Suprapubic skin (tissue), 4 donors: ENCODE measurements at regions not wholly inside any gene's neighbourhood (a gene's known extent, or its start where the extent isn't known, plus 50 kb on each side); places are given as distances from the start of the nearest gene placed in this dataset.

ENCODE experiments used
- DNase-seq, 2 donors: peaks; one replicate each; pipeline ENCODE4 v3.0.0-alpha.2; 2019; ENCODE audit warnings: low spot score in 2 of 2
- H3K27ac ChIP-seq: fragments of 200-600 bp; sonication (generic); one replicate; pipeline ENCODE4 v1.5.1; 2019
- H3K27me3 ChIP-seq: fragments of 200-600 bp; sonication (generic); one replicate; pipeline ENCODE4 v1.5.1; 2019
- H3K36me3 ChIP-seq: fragments of 200-600 bp; sonication (generic); one replicate; pipeline ENCODE4 v1.5.1; 2019
- H3K4me1 ChIP-seq: fragments of 200-600 bp; sonication (generic); one replicate; pipeline ENCODE4 v1.5.1; 2019
- H3K4me3 ChIP-seq: fragments of 200-600 bp; sonication (generic); one replicate; pipeline ENCODE4 v1.5.1; 2019; ENCODE audit warnings: mild to moderate bottlenecking
- H3K9me3 ChIP-seq: fragments of 200-600 bp; sonication (generic); one replicate; pipeline ENCODE4 v1.5.1; 2019
- EP300 ChIP-seq: sonication (generic); formaldehyde crosslinking; IDR thresholded peaks from one replicate; pipeline ENCODE4 v1.6.1; 2017; ENCODE audit warnings: antibody characterized with exemption
- POLR2A ChIP-seq, 2 donors: fragments of 450-650 bp; IDR thresholded peaks; one replicate each; pipeline ENCODE4 v1.6.1; 2017; ENCODE audit warnings: antibody characterized with exemption in 2 of 2, mild to moderate bottlenecking in 2 of 2, moderate library complexity in 2 of 2
- POLR2AphosphoS5 ChIP-seq, 3 donors: sonication (generic); formaldehyde crosslinking; IDR thresholded peaks; one replicate each; pipeline ENCODE4 v1.6.1; 2017; ENCODE audit warnings: antibody characterized with exemption in 3 of 3
- WGBS: methylation state at CpG from one replicate; pipeline ENCODE4 v1.1.5; 2018; 5-methylcytosine and 5-hydroxymethylcytosine counted together
- TF ChIP-seq, protein P1 (sequence below), 2 donors: fragments of 200-600 bp in 1 of 2; fragments of 450-650 bp in 1 of 2; sonication (generic) in 1 of 2; IDR thresholded peaks; one replicate each; pipeline ENCODE4 v1.5.1; 2016 to 2019; ENCODE audit warnings: antibody characterized with exemption in 2 of 2, mild to moderate bottlenecking in 1 of 2, moderate library complexity in 1 of 2

DNA sequence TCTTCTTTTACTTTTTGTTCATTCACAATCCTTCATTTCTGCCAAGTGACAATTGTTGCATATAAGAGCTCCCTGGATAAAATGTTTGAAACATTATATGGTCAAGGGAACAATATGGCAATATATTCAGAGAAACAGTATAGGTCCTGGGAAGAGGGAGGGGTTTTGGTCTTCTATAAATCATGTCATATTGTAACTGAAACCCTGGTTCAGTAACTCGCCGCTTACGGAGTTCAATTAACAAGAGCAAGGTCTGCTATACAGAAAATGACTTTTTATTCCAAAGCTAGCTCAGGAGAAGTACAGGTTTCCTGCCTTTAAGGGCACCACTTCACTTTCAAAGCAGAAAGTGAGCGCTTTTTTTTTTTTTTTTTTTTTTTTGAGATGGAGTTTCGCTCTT, 522.1 kb upstream of the TGFBR2 start:
- Histone ChIP-seq H3K27me3 (no peaks in the 10 kb centered on the region), H3K36me3 (no peaks in the 10 kb centered on the region), H3K27ac (no peak overlapping the region), H3K4me1 (no peaks in the 10 kb centered on the region), H3K9me3 (no peaks in the 10 kb centered on the region), H3K4me3 (no peak overlapping the region)
- 81% methylated on average over 5 of the region's 5 CpGs for WGBS
- DNase-seq: no peak
- no peak for TF ChIP-seq POLR2A (IDR thresholded peaks at IDR 0.05)
- TF ChIP-seq EP300: no peak
- no peak for TF ChIP-seq POLR2AphosphoS5 (IDR thresholded peaks at IDR 0.05)
- TF ChIP-seq, protein P1, sequence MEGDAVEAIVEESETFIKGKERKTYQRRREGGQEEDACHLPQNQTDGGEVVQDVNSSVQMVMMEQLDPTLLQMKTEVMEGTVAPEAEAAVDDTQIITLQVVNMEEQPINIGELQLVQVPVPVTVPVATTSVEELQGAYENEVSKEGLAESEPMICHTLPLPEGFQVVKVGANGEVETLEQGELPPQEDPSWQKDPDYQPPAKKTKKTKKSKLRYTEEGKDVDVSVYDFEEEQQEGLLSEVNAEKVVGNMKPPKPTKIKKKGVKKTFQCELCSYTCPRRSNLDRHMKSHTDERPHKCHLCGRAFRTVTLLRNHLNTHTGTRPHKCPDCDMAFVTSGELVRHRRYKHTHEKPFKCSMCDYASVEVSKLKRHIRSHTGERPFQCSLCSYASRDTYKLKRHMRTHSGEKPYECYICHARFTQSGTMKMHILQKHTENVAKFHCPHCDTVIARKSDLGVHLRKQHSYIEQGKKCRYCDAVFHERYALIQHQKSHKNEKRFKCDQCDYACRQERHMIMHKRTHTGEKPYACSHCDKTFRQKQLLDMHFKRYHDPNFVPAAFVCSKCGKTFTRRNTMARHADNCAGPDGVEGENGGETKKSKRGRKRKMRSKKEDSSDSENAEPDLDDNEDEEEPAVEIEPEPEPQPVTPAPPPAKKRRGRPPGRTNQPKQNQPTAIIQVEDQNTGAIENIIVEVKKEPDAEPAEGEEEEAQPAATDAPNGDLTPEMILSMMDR (IDR thresholded peaks at IDR 0.05): no peak

DNA sequence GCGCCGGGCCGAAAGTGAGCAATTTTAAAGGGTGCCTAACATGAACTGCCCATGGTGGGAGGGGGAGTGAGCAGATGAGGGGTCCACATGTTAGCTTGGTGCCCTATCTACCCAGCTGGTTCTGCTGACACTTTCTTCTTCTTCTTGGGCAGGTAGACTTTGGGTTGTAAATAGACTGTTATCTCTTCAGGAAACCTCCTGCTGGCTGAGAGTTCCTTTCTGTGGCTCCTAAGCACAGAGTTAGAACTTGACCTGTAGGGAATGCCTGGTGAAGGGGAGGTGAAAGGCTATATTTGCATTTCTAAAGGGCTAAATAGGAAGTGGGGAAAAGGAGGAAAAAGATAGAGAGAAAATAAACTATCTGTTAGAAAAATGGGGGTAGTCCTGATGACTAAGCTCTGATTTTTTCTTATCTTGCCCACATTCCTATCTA, 521.4 kb upstream of the TGFBR2 start:
- WGBS: 95% methylated on average over 3 of the region's 3 CpGs
- H3K27me3 ChIP-seq: no peaks in the 10 kb centered on the region
- H3K36me3 ChIP-seq: no peaks in the 10 kb centered on the region
- no peak overlapping the region for H3K27ac ChIP-seq
- no peaks in the 10 kb centered on the region for H3K9me3 ChIP-seq
- H3K4me3 ChIP-seq: no peak overlapping the region
- TF ChIP-seq POLR2A (IDR thresholded peaks at IDR 0.05) (no peak), POLR2AphosphoS5 (IDR thresholded peaks at IDR 0.05) (no peak), EP300 (no peak)
- TF ChIP-seq, protein P1 (IDR thresholded peaks at IDR 0.05): no peak
- no peaks in the 10 kb centered on the region for H3K4me1 ChIP-seq
- no peak for DNase-seq

DNA sequence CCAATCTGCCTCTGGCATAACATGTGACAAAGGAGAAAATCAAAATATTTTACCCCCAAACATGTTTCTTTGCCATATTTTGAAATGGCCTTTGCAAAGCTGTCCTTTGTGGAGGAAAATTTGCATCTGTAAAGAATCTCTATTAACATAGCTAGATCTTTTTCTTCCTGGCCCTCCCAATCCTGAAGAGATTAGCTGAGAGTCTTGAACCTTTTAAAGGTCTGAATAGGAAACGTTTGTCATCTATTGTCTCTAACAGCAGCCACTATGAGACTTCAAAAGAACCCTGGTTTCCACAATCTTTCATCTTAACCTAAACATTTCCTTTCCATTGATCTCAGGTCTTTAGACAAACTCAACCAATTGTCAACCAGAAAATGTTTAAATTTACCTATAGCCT, 520.9 kb upstream of the TGFBR2 start:
- WGBS: 55% methylated on average over 1 of the region's 1 CpG
- Histone ChIP-seq H3K9me3 (no peaks in the 10 kb centered on the region), H3K4me3 (no peak overlapping the region), H3K27ac (no peak overlapping the region), H3K36me3 (no peaks in the 10 kb centered on the region), H3K27me3 (no peaks in the 10 kb centered on the region), H3K4me1 (no peaks in the 10 kb centered on the region)
- no peak for DNase-seq
- TF ChIP-seq POLR2A (IDR thresholded peaks at IDR 0.05) (no peak), POLR2AphosphoS5 (IDR thresholded peaks at IDR 0.05) (no peak), EP300 (no peak)
- TF ChIP-seq, protein P1 (IDR thresholded peaks at IDR 0.05): no peak

DNA sequence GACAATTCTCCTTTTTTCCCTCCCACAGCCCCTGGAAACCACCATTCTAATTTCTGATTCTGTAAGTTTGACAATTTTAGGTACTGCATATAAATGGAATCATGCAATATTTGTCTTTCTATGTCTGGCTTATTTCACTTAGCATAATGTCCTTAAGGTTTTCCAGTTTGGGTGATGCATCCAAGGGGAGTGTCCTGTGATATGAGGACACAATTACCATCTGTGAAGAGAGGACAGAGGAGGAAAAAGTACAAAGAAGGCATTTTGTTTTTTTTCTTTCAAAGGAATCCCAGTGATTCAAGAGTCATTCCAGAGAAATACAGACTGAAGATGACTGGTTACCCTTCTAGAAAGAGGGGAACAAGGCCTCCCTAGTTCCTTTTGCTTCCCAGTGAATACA, 514.7 kb upstream of the TGFBR2 start:
- DNase-seq: no peak
- Histone ChIP-seq H3K27me3 (no peaks in the 10 kb centered on the region), H3K4me1 (no peaks in the 10 kb centered on the region), H3K36me3 (no peaks in the 10 kb centered on the region), H3K27ac (no peak overlapping the region), H3K4me3 (no peak overlapping the region), H3K9me3 (no peaks in the 10 kb centered on the region)
- TF ChIP-seq EP300 (no peak), POLR2AphosphoS5 (IDR thresholded peaks at IDR 0.05) (no peak), POLR2A (IDR thresholded peaks at IDR 0.05) (no peak)
- TF ChIP-seq, protein P1 (IDR thresholded peaks at IDR 0.05): no peak

DNA sequence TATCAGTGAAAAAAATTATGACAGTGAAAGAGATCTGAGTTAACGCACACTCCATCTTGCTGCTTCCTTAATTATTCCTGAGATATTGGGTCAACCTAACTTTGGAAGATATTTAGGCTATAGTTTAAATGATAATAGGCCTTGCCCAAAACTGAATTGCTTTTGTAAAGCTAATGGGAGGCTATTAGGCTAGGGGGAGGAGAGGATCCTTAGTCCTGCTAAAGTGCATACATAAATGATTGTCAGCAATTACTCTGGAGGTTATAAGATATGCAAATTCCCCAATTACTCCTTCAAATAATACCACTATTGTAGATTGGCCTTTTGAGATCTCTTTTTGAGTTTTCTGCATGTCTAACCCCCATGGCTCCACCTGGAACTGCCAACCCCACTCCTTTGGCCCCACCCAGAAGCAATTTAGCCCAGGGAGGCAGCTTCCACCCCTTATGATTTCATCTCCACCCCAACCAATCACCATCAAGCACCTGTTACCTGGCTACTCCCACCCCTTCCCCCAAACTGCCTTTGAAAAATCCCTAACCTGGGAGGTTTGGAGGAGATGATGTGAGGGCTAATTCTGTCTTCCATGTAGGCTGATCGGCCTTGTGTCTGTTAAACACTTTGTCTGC, 509.3 kb upstream of the TGFBR2 start:
- no peaks in the 10 kb centered on the region for H3K4me1 ChIP-seq
- no peaks in the 10 kb centered on the region for H3K9me3 ChIP-seq
- no peak overlapping the region for H3K27ac ChIP-seq
- H3K4me3 ChIP-seq: no peak overlapping the region
- WGBS: 99% methylated on average over 2 of the region's 2 CpGs
- TF ChIP-seq POLR2AphosphoS5 (IDR thresholded peaks at IDR 0.05) (no peak), POLR2A (IDR thresholded peaks at IDR 0.05) (no peak), EP300 (no peak)
- TF ChIP-seq, protein P1 (IDR thresholded peaks at IDR 0.05): no peak
- H3K27me3 ChIP-seq: no peaks in the 10 kb centered on the region
- no peak for DNase-seq
- no peaks in the 10 kb centered on the region for H3K36me3 ChIP-seq
